ENCODE measurements at regions not wholly inside any gene's neighbourhood (a gene's known extent, or its start where the extent isn't known, plus 50 kb on each side); places are given as distances from the start of the nearest gene placed in this dataset.

GRCh38 chr12:107288414-107289127 is 195.2 kb upstream of the CRY1 start:
- no peak for TF ChIP-seq ZFP30 (CRISPR knock-in tag; IDR thresholded peaks at IDR 0.05)
- TF ChIP-seq, protein P1, sequence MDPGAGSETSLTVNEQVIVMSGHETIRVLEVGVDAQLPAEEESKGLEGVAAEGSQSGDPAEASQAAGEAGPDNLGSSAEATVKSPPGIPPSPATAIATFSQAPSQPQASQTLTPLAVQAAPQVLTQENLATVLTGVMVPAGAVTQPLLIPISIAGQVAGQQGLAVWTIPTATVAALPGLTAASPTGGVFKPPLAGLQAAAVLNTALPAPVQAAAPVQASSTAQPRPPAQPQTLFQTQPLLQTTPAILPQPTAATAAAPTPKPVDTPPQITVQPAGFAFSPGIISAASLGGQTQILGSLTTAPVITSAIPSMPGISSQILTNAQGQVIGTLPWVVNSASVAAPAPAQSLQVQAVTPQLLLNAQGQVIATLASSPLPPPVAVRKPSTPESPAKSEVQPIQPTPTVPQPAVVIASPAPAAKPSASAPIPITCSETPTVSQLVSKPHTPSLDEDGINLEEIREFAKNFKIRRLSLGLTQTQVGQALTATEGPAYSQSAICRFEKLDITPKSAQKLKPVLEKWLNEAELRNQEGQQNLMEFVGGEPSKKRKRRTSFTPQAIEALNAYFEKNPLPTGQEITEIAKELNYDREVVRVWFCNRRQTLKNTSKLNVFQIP (CRISPR knock-in tag; IDR thresholded peaks at IDR 0.05; ENCODE audit: borderline replicate concordance, low read depth): no peak
- TF ChIP-seq ZC3H10 (CRISPR knock-in tag; IDR thresholded peaks at IDR 0.05): no peak
- TF ChIP-seq SNAI2 (CRISPR knock-in tag; IDR thresholded peaks at IDR 0.05): no peak
- no peak for TF ChIP-seq RARB (CRISPR knock-in tag; IDR thresholded peaks at IDR 0.05)
- TF ChIP-seq PPARA (CRISPR knock-in tag; IDR thresholded peaks at IDR 0.05; ENCODE audit: borderline replicate concordance): no peak
- no peak for TF ChIP-seq BACH2 (CRISPR knock-in tag; IDR thresholded peaks at IDR 0.05; ENCODE audit: borderline replicate concordance)
- no peak for TF ChIP-seq OSR1 (CRISPR knock-in tag; IDR thresholded peaks at IDR 0.05)
- TF ChIP-seq ZFP3 (CRISPR knock-in tag; IDR thresholded peaks at IDR 0.05): no peak
- no peak for TF ChIP-seq ZNF70 (CRISPR knock-in tag; IDR thresholded peaks at IDR 0.05)
- no peak for TF ChIP-seq TCF4 (CRISPR knock-in tag; IDR thresholded peaks at IDR 0.05; ENCODE audit: borderline replicate concordance)
- no peak for TF ChIP-seq TSHZ2 (CRISPR knock-in tag; IDR thresholded peaks at IDR 0.05)
- TF ChIP-seq CSDC2 (CRISPR knock-in tag; IDR thresholded peaks at IDR 0.05): no peak
- TF ChIP-seq, protein P2, sequence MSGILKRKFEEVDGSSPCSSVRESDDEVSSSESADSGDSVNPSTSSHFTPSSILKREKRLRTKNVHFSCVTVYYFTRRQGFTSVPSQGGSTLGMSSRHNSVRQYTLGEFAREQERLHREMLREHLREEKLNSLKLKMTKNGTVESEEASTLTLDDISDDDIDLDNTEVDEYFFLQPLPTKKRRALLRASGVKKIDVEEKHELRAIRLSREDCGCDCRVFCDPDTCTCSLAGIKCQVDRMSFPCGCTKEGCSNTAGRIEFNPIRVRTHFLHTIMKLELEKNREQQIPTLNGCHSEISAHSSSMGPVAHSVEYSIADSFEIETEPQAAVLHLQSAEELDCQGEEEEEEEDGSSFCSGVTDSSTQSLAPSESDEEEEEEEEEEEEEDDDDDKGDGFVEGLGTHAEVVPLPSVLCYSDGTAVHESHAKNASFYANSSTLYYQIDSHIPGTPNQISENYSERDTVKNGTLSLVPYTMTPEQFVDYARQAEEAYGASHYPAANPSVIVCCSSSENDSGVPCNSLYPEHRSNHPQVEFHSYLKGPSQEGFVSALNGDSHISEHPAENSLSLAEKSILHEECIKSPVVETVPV (CRISPR knock-in tag; IDR thresholded peaks at IDR 0.05): no peak
- TF ChIP-seq ISL1 (CRISPR knock-in tag; IDR thresholded peaks at IDR 0.05): no peak
- no peak for TF ChIP-seq ZNF8 (CRISPR knock-in tag; IDR thresholded peaks at IDR 0.05)
- no peak for TF ChIP-seq ESRRG (CRISPR knock-in tag; IDR thresholded peaks at IDR 0.05)
- TF ChIP-seq TOX (CRISPR knock-in tag; IDR thresholded peaks at IDR 0.05; ENCODE audit: borderline replicate concordance): no peak
- no peak for ATAC-seq

DNA sequence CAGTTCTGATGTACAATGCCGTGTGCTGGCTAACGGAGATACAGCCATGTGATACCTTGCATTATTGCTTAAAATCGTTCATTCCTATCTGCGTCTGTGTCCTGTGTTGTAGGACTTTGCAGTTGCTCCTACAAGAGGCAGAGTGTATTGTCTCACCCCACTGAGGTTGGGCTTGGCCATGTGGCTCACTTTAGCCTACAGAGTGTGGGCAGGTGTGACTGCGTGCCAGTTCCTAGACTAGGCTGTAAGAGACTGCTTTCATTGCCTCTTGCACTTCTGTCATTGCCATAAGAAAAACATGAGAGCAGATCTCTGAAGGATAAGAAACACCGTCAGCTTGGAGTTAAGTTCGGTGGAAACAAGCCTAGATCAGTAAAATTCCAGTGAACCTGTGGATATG is 197.7 kb upstream of the CRY1 start:
- ATAC-seq: no peak
- TF ChIP-seq, protein P3, sequence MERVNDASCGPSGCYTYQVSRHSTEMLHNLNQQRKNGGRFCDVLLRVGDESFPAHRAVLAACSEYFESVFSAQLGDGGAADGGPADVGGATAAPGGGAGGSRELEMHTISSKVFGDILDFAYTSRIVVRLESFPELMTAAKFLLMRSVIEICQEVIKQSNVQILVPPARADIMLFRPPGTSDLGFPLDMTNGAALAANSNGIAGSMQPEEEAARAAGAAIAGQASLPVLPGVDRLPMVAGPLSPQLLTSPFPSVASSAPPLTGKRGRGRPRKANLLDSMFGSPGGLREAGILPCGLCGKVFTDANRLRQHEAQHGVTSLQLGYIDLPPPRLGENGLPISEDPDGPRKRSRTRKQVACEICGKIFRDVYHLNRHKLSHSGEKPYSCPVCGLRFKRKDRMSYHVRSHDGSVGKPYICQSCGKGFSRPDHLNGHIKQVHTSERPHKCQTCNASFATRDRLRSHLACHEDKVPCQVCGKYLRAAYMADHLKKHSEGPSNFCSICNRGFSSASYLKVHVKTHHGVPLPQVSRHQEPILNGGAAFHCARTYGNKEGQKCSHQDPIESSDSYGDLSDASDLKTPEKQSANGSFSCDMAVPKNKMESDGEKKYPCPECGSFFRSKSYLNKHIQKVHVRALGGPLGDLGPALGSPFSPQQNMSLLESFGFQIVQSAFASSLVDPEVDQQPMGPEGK (CRISPR knock-in tag; IDR thresholded peaks at IDR 0.05; ENCODE audit: borderline replicate concordance): no peak
- TF ChIP-seq TOX (CRISPR knock-in tag; IDR thresholded peaks at IDR 0.05; ENCODE audit: borderline replicate concordance): no peak
- no peak for TF ChIP-seq BACH2 (CRISPR knock-in tag; IDR thresholded peaks at IDR 0.05; ENCODE audit: borderline replicate concordance)
- TF ChIP-seq ZC3H10 (CRISPR knock-in tag; IDR thresholded peaks at IDR 0.05): no peak
- TF ChIP-seq SNAI2 (CRISPR knock-in tag; IDR thresholded peaks at IDR 0.05): no peak
- no peak for TF ChIP-seq ZFP30 (CRISPR knock-in tag; IDR thresholded peaks at IDR 0.05)
- TF ChIP-seq PPARA (CRISPR knock-in tag; IDR thresholded peaks at IDR 0.05; ENCODE audit: borderline replicate concordance): no peak
- TF ChIP-seq ZNF565 (CRISPR knock-in tag; conservative IDR thresholded peaks at IDR 0.05; ENCODE audit: low read depth): no peak
- TF ChIP-seq, protein P1 (CRISPR knock-in tag; IDR thresholded peaks at IDR 0.05; ENCODE audit: borderline replicate concordance, low read depth): no peak
- no peak for TF ChIP-seq TCF4 (CRISPR knock-in tag; IDR thresholded peaks at IDR 0.05; ENCODE audit: borderline replicate concordance)
- no peak for TF ChIP-seq OSR1 (CRISPR knock-in tag; IDR thresholded peaks at IDR 0.05)
- no peak for TF ChIP-seq GLIS3 (CRISPR knock-in tag; IDR thresholded peaks at IDR 0.05)
- TF ChIP-seq ZFP3 (CRISPR knock-in tag; IDR thresholded peaks at IDR 0.05): no peak
- TF ChIP-seq ESRRG (CRISPR knock-in tag; IDR thresholded peaks at IDR 0.05): no peak
- TF ChIP-seq ZNF8 (CRISPR knock-in tag; IDR thresholded peaks at IDR 0.05): no peak
- TF ChIP-seq ISL1 (CRISPR knock-in tag; IDR thresholded peaks at IDR 0.05): no peak
- TF ChIP-seq ZNF70 (CRISPR knock-in tag; IDR thresholded peaks at IDR 0.05): no peak
- TF ChIP-seq TSHZ2 (CRISPR knock-in tag; IDR thresholded peaks at IDR 0.05): no peak
- TF ChIP-seq, protein P4, sequence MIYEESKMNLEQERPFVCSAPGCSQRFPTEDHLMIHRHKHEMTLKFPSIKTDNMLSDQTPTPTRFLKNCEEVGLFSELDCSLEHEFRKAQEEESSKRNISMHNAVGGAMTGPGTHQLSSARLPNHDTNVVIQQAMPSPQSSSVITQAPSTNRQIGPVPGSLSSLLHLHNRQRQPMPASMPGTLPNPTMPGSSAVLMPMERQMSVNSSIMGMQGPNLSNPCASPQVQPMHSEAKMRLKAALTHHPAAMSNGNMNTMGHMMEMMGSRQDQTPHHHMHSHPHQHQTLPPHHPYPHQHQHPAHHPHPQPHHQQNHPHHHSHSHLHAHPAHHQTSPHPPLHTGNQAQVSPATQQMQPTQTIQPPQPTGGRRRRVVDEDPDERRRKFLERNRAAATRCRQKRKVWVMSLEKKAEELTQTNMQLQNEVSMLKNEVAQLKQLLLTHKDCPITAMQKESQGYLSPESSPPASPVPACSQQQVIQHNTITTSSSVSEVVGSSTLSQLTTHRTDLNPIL (CRISPR knock-in tag; IDR thresholded peaks at IDR 0.05; ENCODE audit: low read depth): no peak
- no peak for TF ChIP-seq CSDC2 (CRISPR knock-in tag; IDR thresholded peaks at IDR 0.05)
